Loucy (cell line): ENCODE measurements at regions not wholly inside any gene's neighbourhood (a gene's known extent, or its start where the extent isn't known, plus 50 kb on each side); places are given as distances from the start of the nearest gene placed in this dataset.

Experiments
- EZH2phosphoT487 ChIP-seq: fragments of 200-600 bp; IDR thresholded peaks from 2 replicates; pipeline ENCODE4 v1.6.1; 2018; ENCODE audit warnings: antibody characterized with exemption, mild to moderate bottlenecking, moderate library complexity, borderline replicate concordance
- TF ChIP-seq, protein P1 (sequence below): fragments of 200-600 bp; sonication (generic); conservative IDR thresholded peaks from 2 replicates; pipeline ENCODE4 v1.5.1; 2014; ENCODE audit warnings: mild to moderate bottlenecking, antibody characterized with exemption, low read length

- TF ChIP-seq, protein P1, sequence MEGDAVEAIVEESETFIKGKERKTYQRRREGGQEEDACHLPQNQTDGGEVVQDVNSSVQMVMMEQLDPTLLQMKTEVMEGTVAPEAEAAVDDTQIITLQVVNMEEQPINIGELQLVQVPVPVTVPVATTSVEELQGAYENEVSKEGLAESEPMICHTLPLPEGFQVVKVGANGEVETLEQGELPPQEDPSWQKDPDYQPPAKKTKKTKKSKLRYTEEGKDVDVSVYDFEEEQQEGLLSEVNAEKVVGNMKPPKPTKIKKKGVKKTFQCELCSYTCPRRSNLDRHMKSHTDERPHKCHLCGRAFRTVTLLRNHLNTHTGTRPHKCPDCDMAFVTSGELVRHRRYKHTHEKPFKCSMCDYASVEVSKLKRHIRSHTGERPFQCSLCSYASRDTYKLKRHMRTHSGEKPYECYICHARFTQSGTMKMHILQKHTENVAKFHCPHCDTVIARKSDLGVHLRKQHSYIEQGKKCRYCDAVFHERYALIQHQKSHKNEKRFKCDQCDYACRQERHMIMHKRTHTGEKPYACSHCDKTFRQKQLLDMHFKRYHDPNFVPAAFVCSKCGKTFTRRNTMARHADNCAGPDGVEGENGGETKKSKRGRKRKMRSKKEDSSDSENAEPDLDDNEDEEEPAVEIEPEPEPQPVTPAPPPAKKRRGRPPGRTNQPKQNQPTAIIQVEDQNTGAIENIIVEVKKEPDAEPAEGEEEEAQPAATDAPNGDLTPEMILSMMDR = no peak
- no peak for TF ChIP-seq EZH2phosphoT487
Measured at GRCh38 chr1:186535388-186536133, 74.6 kb upstream of the PDC start.
